A673 (cell line): ENCODE measurements at regions not wholly inside any gene's neighbourhood (a gene's known extent, or its start where the extent isn't known, plus 50 kb on each side); places are given as distances from the start of the nearest gene placed in this dataset.

Experiments
- EZH2 ChIP-seq: fragments of 200-600 bp; sonication (generic); IDR thresholded peaks from 2 replicates; pipeline ENCODE4 v1.6.1; 2017; ENCODE audit warnings: borderline replicate concordance, low read depth, mild to moderate bottlenecking, mixed read lengths, antibody characterized with exemption, low read length; ENCODE audit not compliant: poor library complexity, severe bottlenecking
- TF ChIP-seq, protein P1 (sequence below): fragments of 300-800, 200-600 bp; sonication (generic); conservative IDR thresholded peaks from 2 replicates; pipeline ENCODE4 v1.5.1; 2017; ENCODE audit warnings: low read depth, mild to moderate bottlenecking, antibody characterized with exemption, low read length, moderate library complexity, mixed read lengths

- TF ChIP-seq EZH2, result no peak
- TF ChIP-seq, protein P1, sequence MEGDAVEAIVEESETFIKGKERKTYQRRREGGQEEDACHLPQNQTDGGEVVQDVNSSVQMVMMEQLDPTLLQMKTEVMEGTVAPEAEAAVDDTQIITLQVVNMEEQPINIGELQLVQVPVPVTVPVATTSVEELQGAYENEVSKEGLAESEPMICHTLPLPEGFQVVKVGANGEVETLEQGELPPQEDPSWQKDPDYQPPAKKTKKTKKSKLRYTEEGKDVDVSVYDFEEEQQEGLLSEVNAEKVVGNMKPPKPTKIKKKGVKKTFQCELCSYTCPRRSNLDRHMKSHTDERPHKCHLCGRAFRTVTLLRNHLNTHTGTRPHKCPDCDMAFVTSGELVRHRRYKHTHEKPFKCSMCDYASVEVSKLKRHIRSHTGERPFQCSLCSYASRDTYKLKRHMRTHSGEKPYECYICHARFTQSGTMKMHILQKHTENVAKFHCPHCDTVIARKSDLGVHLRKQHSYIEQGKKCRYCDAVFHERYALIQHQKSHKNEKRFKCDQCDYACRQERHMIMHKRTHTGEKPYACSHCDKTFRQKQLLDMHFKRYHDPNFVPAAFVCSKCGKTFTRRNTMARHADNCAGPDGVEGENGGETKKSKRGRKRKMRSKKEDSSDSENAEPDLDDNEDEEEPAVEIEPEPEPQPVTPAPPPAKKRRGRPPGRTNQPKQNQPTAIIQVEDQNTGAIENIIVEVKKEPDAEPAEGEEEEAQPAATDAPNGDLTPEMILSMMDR, result no peak
Observed at GRCh38 chr13:44318161-44318560, 55.5 kb upstream of the SERP2 start.
